PC-9 (cell line): ENCODE measurements at regions not wholly inside any gene's neighbourhood (a gene's known extent, or its start where the extent isn't known, plus 50 kb on each side); places are given as distances from the start of the nearest gene placed in this dataset.

Experiments
- CTCF ChIP-seq: fragments of 200-600 bp; sonication (generic); conservative IDR thresholded peaks from 2 replicates; pipeline ENCODE4 v1.6.1; 2017; ENCODE audit warnings: mixed run types, antibody characterized with exemption, mild to moderate bottlenecking, moderate library complexity
- EZH2 ChIP-seq: fragments of 200-600 bp; sonication (generic); IDR thresholded peaks from 2 replicates; pipeline ENCODE4 v1.8.0; 2017; ENCODE audit warnings: antibody characterized with exemption, low read depth

- TF ChIP-seq CTCF (no peak), EZH2 (no peak)
Measured at GRCh38 chr10:28778524-28778923, 101.2 kb downstream of the BAMBI start.
